ENCODE measurements at regions not wholly inside any gene's neighbourhood (a gene's known extent, or its start where the extent isn't known, plus 50 kb on each side); places are given as distances from the start of the nearest gene placed in this dataset.
"Not testable (repeated sequence)": the region's sequence is repeated elsewhere in the genome, so short reads cannot be mapped to it uniquely, and the experiment has no call there.

GRCh38 chr2:13986119-13986720 is 646.3 kb upstream of the LRATD1 start:
- DNase-seq (ENCODE audit: low read depth in 2 of 3, low spot score in 2 of 3), result no peak

- no peak for DNase-seq (ENCODE audit: low read depth in 2 of 3, low spot score in 2 of 3)
Observed at GRCh38 chr2:13996527-13996926, 636.0 kb upstream of the LRATD1 start.

DNA sequence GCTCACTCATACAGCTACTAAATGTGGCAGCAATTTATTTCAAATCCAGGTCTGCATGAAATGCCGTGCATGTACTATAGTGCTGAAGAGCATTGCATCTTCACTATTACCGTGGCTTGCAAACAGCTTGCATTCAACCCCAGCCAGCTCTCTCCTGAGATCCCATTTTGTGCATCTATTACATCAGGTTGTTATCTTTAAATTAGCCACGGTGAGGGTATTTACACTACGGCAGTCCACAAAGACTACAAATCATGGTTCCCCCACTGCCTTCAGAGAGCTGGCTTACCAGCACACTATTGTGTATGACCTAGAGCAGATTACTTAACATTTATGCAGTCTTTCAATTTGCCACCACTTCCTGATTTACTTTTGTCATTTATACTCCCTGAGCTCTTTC is 621.3 kb upstream of the LRATD1 start:
- no peak for DNase-seq (ENCODE audit: low read depth in 2 of 3, low spot score in 2 of 3)

GRCh38 chr2:14015113-14015630 is 617.3 kb upstream of the LRATD1 start:
- DNase-seq (ENCODE audit: low read depth in 2 of 3, low spot score in 2 of 3), result no peak

GRCh38 chr2:14016289-14016955 is 616.1 kb upstream of the LRATD1 start:
- DNase-seq (ENCODE audit: low read depth in 2 of 3, low spot score in 2 of 3), result no peak

DNA sequence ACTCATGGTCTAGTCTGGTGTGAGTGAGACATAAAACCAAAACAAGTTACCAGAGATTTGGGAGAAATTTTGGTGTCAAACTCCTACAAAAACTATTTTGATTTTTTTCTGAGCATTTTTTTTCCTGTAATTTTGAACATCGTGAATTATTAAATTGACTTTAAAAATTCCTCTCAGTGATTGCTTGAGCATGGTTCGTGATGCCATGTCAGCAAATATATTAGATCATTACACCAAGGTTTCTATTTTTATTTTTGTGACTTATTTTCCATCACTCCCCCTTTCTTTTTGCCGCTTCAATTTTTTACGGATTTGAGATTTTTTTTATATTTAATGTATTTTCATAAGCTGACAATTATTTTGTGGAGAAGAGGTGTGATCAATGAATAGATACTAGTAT is 613.9 kb upstream of the LRATD1 start:
- no peak for DNase-seq (ENCODE audit: low read depth in 2 of 3, low spot score in 2 of 3)

- DNase-seq (ENCODE audit: low read depth in 2 of 3, low spot score in 2 of 3), result no peak
Observed at GRCh38 chr2:14023558-14023957, 609.0 kb upstream of the LRATD1 start.

DNA sequence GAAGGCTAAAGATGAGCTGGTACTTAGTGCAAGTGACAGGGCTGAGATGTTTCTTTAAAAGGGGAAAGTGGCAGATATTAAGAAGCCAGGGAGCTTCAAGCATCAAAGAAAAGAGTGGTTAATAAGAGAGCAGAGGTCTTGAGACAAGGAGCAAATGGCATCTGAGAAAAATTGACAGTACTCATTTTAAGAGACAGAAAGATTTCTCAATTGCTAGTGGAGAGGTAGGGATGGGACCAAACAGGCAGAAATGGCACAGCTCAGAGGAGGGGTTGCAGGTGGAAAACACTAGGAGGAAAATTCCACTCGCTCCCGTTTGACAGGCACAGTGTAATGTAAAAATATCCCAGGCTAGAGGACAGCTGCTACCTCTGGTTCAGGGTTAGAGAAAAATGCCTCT is 593.4 kb upstream of the LRATD1 start:
- no peak for DNase-seq (ENCODE audit: low read depth in 2 of 3, low spot score in 2 of 3)

GRCh38 chr2:14047491-14047890 is 585.0 kb upstream of the LRATD1 start:
- DNase-seq (ENCODE audit: low read depth in 2 of 3, low spot score in 2 of 3), result no peak

GRCh38 chr2:14051401-14051800 is 581.1 kb upstream of the LRATD1 start:
- DNase-seq (ENCODE audit: low read depth in 2 of 3, low spot score in 2 of 3), result no peak

GRCh38 chr2:14053105-14053504 is 579.4 kb upstream of the LRATD1 start:
- DNase-seq (ENCODE audit: low read depth in 2 of 3, low spot score in 2 of 3), result no peak

- no peak for DNase-seq (ENCODE audit: low read depth in 2 of 3, low spot score in 2 of 3)
Observed at GRCh38 chr2:14064346-14064745, 568.2 kb upstream of the LRATD1 start.

DNA sequence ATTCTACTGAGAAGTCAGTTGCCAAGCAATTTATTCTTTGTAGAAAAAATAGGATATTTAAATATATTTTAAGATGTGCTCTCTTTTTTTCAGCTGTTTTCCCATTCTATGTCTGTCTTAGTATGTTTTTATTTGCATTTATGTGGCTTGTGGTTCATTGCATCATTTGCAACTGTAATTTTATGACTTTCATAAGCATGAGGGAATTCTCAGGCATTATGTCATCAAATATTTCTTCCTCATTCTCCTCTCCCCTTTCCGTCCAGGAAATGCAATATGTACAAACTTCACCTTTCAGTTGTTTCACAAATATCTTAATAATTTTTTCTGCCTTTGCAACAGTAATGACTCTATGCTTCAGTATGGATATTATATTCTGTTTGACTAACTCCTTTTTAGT is 560.2 kb upstream of the LRATD1 start:
- DNase-seq (ENCODE audit: low read depth in 2 of 3, low spot score in 2 of 3), result no peak

- DNase-seq (ENCODE audit: low read depth in 2 of 3, low spot score in 2 of 3), result no peak
Observed at GRCh38 chr2:14074691-14075090, 557.8 kb upstream of the LRATD1 start.

DNA sequence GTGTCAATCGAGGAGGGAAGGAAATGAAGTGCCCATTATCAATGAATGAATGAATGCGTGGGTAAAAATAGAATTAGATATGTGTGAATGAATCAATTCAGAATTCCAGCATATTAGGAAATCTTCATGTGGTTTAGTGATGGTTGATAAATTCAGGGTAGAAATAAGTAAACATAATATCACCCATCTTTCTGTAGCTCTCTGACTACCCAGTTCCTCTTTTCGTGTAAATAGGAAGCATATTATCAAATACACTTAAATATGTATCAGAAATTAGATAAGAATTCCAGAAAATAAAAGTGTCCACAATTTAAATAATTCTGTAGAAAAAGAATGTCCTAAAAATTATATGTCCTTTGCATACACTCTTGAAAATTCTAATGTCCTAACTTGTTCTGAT is 552.9 kb upstream of the LRATD1 start:
- no peak for DNase-seq (ENCODE audit: low read depth in 2 of 3, low spot score in 2 of 3)

DNA sequence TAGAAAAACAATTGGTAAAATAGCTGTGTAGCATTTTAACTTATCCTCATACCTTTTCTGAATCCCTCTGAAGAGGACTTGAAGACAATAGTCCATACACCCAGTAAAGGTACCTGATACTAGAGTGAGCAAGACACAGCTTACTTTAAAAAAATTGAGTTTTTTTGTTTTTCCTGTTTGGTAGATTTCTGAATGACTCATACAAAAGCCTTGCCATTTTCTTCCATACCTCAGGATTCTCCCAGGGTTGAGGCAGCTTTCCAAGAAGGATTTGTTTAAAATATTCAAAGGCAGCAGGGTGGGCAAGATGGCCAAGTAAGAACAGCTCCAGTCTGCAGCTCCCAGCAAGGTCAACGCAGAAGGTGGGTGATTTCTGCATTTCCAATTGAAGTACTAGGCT is 551.0 kb upstream of the LRATD1 start:
- DNase-seq (ENCODE audit: low read depth in 2 of 3, low spot score in 2 of 3), result no peak

DNA sequence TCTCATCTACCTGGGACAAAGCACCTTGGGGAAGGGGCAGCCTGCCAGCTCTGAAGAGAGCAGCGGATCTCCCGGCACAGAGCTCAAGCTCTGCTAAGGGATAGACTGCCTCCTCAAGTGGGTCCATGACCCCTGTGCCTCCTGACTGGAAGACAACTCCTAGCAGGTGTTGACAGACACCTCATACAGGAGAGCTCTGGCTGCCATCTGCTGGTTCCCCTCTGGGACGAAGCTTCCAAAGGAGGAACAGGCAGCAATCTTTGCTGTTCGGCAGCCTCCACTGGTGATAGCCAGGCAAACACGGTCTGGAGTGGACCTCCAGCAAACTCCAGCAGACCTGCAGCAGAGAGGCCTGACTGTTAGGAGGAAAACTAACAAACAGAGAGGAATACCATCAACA is 549.9 kb upstream of the LRATD1 start:
- no peak for DNase-seq (ENCODE audit: low read depth in 2 of 3, low spot score in 2 of 3)

DNA sequence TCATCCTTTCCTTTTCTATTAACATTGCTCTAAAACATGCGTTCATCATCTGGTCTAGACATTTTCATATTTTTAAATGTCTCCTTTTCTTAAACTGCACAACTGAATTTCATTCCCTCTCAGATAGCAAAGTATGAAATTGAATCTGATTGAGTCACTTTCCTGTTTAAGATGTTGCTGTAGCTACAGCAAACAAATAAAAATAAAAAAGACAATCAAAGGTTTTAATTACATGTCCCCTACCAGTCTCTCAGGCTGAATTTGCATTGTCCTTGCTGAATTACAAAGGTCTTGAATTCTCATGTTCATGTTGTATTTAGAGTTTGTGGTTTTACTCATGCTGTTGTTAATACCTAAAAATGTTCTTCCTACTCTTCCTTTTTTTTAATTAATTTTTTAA is 537.9 kb upstream of the LRATD1 start:
- DNase-seq (ENCODE audit: low read depth in 2 of 3, low spot score in 2 of 3), result no peak

DNA sequence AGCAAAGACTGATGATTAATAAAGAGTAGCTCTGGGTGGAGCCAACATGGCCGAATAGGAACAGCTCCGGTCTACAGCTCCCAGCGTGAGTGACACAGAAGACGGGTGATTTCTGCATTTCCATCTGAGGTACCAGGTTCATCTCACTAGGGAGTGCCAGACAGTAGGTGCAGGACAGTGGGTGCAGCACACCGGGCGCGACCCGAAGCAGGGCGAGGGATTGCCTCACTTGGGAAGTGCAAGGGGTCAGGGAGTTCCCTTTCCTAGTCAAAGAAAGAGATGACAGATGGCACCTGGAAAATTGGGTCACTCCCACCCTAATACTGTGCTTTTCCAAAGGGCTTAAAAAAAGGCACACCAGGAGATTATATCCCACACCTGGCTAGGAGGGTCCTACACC is 533.4 kb upstream of the LRATD1 start:
- DNase-seq (ENCODE audit: low read depth in 2 of 3, low spot score in 2 of 3), result not testable (repeated sequence)

- no peak for DNase-seq (ENCODE audit: low read depth in 2 of 3, low spot score in 2 of 3)
Observed at GRCh38 chr2:14114275-14114674, 518.2 kb upstream of the LRATD1 start.

- DNase-seq (ENCODE audit: low read depth in 2 of 3, low spot score in 2 of 3), result no peak
Observed at GRCh38 chr2:14120376-14120775, 512.1 kb upstream of the LRATD1 start.

- DNase-seq (ENCODE audit: low read depth in 2 of 3, low spot score in 2 of 3), result no peak
Observed at GRCh38 chr2:14123436-14124103, 508.9 kb upstream of the LRATD1 start.
